Activated CD4-positive, alpha-beta T cell treated with anti-CD3 and anti-CD28 coated beads, Interleukin-2, Interleukin-4, amounts not matched to agents 100 ng/mL and 50 ng/mL, durations not matched to agents 16 hours and 8 hours (primary cell): ENCODE measurements at regions not wholly inside any gene's neighbourhood (a gene's known extent, or its start where the extent isn't known, plus 50 kb on each side); places are given as distances from the start of the nearest gene placed in this dataset.

Experiments
- DNase-seq: peaks from one replicate; pipeline ENCODE4 v3.0.0-alpha.2; 2020; ENCODE audit warnings: low spot score

DNA sequence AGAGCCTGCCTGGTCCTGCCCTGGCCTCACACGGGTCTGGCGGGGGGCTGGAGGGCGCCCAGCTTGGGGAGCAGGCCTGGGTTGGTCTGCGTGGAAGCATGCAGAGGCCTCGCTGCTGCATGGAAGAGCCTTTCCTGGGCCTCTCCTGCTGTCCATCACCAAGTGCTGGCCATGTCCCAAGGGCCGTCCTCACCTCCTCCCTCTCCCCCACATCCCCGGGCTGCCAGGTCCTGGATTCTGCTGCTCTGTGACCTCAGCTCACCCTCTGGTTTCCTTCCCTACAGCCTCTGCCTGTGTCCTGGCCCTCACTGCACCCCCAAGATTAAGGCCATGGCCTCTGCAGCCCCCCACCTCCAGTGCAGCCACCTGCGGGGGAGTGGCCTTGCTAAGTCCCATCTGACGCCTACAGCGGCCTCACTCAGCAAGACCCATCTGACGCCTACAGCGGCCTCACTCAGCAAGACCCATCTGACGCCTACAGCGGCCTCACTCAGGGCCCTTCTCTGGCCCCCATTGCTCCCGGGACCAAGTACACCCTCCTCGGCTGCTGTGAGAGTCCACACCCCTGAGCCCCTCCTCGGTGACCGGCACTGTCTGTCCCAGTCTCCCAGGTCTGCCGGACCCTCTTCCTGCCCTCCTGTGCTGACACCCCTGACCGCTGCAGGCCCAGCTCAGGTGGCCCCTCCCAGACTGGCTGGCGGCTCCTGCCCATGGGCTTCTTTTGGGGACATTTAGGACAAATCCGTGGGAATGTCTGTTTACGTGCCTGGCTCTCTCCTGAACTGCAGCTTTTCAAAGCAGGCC lies 119.5 kb upstream of the B3GAT1 start:
- no peak for DNase-seq

DNA sequence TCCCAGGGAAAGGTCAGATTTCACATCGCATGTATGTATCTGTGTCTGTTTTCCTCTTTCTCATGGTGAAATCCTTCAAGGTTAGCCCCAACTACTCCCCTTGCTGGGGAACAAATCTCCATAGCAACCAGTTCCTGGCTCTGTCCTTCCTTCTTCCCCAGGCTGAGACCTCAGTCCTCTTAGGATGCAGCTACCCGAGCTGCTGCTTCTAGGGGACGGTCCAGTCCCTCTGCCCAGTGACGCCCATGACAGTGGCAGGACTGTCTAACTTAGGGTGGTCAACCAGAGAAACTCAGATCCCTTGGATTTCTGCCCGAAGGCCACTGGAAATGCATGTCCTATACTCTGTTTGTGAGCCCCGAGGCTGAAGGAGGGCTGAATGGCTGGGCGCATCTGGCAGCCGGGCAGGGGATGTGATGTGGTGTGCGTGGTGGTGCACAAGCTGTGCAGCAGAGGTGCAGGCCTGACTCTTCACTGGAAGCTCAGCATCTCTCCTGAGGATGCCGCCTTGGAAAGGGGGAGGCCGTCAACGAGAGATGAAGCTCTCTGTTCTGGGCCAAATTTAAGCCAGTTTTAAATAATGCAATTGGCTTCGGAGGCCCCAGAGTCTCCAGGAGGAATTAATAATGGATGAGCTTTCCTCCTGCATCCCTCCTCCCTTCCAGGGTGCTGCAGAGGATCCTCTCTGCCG lies 118.7 kb upstream of the B3GAT1 start:
- DNase-seq, result no peak

DNA sequence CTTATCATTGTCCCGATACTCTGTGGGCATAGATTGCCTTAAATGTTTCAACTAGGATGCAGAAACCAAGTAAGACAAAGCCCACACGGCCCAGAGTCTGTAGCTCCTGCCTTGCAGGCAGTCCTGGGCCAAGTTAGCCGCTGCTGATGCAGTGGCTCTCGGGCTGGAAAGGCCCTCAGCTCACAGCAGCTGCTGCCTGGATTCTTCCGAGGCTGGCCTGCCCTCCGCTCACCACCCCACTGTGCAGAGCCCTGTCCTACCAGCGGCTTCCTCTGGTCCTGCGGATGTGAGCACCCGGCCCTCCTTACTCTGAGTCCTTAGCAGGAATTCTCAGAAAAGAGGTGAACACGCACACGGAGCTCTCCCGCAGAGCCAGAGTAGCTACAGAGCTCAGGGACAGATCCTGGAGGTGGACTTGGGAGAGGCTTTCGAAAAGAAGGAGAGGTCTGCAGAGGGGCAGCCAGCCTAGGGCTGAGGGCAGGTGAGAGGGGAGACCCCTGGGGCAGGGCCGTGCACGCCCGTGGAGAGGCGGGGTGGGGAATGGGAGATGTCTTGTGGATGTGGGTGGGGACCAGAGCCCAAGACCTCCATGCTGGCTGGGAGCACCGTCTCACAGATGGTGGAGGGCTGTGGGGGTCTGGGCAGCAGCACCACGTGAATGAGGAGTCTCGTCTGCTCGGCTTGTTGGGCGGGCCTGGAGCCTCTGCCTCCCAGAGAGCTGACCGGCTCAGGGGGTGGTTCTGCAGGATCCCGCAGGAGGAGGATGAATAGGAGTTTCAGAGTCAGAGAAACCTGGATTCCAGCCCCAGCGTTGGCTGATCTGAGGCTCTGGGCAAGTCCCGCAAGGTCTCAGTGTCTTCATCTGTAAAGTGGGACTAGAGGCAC lies 117.4 kb upstream of the B3GAT1 start:
- no peak for DNase-seq

DNA sequence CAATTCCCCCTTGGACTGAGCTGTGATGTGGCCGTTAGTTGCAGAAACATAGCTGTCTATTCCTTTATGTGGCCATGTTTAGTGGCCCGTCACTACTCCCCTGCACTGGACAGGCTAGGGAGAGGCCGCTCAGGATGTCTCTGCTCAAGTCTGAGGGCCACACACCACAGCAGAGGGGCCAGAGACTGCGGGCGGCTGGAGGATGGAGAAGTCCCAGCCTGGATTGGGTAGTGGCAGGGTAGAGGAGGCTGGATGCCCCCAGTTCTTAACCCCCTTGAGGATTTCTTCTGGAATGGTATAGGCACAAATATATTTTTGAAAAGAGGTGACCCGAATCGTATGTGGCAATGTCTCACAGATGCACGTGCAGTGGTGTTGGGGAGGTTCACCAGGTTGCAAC lies 116.4 kb upstream of the B3GAT1 start:
- no peak for DNase-seq

DNA sequence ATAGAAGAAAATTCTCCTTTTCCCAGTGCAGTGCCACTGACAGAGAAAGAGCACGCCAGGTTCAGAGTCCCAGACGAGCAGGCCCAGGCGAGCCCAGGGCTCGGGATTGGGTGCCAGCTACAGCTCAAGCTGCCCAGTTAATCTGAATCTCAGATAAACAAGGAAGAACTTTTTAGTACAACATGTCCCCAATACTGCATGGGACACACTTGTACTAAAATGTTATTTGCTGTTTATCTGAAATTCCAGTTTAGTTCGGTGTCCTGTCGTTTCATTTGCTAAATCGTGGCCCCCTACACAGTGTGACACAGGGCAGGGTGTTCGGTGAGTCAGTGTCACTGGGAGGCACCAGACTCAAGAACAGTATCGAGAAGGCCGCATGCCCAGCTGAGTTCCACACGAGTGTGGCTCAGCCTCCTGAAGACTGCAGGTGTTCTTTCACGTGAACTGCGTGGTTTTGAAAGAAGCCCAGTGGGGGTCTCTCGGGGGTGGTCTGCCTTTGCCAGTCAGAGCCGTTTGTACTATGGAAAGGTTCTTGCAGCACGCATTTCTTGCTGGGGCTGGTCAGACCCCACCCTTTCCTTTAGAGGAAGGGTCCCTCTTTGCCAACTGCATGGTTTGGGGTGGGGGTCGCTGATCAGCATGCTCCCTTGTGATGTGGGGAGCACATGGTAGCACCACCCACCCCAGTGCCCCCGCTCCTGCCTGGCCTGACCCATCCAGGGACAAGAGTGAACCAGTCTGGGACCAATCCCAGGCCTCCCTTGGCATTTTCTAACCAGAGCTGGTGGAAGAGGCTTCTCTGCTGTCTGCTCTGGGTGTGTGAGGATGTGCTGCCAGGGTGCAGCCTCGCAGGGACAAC lies 115.6 kb upstream of the B3GAT1 start:
- DNase-seq, result no peak

DNA sequence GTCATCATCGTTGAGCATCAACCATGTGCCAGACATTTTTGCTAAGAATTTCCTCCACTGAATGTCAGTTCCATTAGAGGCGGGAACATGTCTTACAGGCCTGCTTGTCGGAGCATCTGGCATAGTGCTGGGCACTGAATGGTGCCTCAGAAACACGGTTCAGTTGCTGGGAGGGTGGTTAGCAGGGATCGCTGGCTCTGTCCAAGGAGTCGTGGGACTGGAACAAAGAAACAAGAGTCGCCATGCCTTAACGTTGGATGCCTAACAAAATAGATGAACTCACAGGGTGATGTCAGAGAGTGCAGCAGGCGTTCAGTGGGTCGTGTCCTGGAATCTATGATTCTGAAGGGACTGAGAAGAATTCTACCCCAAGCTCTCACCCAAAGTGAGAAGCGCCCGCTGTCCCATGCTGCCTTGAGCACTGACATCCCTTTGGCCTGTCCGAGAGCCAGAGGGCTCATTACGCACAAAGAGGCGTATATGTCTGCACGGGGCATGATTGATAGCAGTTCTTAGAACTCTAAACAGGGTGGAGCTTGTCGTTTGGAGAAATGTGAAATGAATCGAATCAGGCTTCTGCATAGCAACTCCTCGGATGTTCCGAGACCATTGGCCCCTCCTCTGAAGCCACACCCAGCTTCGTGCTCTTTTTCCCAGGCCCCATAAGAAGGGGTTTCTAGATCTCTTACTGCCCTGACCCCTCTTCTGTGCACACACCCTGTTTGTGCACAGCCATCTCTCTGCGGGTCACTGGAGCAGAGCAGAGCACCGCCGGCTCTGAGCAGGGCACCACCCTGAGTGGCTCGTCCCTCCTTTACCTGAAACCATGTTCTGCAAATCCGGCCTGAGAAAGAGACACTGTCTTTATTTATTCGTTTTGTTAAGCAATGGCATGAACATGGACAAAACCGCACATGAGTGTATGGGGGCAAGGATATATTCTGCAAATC lies 113.1 kb upstream of the B3GAT1 start:
- no peak for DNase-seq

DNA sequence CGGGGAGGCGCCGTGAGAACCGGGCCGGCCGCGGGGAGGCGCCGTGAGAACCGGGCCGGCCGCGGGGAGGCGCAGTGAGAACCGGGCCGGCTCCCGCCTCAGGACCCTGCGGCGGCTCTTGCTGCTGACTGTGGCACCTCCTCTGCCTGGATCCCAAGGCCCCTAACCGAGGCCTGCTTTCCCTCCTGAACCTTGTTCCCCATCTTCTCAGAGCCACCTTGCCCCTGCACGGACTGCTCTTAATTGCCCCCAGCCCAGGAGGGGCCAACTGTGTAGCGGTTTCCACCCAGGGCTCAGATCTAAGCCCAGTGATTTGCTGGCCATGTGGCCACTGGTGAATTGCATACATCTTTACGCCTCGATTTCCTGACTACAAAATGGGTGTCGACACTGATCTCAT lies 112.2 kb upstream of the B3GAT1 start:
- no peak for DNase-seq

DNA sequence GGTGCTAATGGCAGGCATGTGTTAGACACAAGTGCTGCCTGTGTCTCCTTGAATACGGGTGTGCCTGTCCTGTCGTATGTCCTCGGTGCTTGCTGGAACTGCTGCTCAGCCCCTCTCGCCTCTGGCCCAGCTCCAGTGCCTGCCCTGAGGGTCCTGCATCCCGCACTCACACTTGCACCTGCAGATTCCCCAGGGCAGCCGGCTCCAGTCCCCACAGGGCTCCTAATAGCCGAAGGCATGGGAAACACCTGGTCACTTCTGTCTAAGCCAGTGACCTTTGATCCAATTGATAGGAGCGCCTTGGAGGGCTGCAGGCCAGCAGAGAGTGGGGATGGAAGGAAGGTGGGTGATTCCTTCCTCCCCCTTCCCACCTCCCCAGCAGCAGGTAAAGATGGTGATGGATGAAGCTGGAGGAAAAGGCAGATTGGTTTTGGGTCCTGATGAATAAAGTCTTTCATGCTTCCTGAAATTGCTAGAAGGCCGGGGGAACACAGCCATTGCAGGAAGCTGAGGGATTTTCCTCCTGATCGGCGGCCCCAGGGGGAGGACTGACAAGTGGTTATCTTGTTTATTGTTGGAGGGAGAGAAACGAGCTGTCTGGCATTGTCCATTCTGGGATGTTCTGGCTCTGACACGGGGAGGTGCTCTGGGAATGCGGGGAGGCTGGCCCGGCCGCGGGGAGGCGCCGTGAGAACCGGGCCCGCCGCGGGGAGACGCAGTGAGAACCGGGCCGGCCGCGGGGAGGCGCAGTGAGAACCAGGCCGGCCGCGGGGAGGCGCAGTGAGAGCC lies 110.9 kb upstream of the B3GAT1 start:
- DNase-seq, result no peak

DNA sequence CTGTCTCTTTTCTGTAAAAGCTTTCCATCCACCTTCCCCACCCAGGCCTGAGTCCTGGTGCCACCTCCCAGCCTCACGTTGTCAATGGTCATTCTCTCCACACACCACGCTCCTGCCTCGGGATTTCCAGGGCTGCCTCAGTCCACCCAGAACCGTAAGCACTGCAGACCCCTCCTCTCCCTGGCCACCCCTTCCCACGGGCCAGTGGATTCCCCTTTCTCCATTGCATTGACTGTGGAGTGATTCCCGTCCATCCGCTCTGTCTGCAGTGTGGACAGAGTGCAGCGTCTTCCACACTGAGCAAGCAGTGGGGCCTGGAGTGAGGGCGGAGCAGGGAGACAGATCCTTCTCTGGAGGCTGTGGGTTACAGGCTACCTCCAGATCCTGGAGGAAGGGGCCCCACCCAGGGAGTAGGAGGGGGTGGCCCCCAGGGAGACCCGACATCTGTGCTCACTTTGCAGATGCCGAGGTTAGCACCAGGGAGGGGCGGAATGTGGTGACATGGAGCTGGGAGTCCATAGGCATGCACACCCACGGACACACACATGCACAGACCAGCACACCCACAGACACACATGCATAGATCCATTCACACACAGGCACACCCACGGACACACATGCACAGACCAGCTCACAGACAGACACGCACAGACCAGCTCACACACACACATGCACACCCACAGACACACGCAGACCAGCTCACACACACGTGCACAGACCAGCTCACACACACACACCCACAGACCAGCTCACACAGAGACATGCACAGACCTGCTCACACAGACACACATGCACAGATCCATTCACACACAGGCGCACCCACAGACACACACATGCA lies 109.6 kb upstream of the B3GAT1 start:
- DNase-seq, result no peak

DNA sequence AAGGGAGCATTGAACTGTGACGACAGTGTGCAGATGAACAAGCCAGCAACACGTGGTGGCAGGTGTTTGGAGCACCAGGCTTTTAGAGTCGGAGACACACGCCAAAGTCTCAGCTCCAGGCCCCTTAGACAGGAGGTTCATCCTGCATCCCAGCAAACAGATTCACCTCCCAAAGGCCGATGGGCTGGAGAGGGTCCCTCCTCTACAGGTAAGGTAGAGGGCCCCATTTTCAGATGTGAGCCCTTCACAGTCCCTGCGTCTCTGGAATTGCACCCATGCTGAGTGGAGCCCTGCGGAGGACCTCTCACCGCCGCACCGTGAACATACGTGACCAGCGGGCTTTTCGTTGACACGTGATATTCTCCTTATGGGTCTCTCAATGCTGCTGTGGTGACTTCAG lies 109.0 kb upstream of the B3GAT1 start:
- DNase-seq, result no peak

DNA sequence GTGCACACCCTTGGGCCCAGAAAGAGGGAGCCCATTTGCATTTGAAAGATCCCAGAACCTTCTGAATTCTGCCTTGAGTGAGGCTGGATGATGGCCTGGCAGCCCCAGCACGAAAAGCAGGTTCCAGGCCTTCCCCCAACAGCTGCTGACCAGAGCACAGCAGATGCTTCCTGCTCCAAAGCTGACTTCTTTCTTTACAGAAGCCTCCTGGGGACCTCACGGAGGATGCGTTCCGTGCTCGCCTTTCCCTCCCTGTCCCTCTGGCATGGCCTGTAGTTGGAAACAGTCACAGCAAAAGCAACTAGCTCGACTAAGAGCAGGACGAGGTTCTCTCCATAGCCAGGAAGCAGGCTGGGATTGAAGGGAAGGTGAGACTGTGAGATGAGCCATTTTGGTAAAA lies 107.7 kb upstream of the B3GAT1 start:
- no peak for DNase-seq

DNA sequence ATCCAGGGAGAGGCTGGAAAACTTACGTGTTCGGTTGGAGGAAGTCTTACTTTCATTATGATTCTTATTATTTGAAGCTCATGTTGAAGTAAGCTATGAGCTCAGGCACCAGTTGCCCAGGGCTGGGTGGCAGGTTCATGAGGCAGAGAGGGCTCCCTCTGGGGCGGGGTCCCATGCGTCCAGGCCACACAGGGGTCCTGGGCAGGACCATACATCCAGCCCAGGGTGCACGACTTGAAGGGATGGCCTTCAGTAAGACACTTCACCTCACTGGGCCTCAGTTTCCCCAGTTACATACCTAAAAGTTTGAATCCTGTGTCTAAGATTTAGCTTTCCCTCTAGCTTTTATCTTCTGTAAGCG lies 107.3 kb upstream of the B3GAT1 start:
- DNase-seq, result no peak

DNA sequence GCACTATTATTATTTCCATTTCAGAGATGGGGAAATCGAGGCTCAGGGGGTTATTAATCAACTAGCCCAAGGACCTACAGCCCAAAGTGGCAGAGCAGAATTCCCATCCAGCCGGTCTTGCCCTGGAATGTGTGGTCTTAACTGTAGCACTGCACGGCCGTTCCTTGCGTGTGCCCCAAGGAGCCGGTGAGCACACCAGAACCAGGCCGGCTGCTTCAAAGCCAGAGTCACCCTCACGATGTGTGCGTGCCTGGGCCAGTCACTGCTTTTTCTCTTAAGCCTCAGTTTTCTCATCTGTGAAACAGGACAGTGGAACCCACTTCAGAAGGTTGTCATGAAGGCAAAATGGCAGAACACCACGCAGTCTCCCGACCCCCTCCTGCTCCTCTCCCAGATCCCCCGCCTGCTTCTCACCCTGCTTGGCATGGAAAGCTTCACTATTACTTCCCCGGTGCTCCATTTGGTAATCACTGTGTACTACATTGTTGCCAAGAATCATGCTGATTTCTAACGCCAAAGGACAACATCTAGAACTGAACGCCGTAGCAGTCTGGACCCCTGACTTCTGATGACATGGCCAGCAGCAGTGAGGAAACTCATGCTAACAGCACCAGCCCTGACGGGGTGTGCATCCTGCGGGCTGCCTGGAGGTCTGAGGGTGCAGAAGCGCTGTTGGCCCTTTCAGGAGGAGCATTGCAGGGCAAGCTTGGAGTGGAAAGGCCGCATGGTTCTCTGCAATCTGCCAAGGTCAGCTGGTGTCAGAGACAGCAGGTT lies 106.8 kb upstream of the B3GAT1 start:
- no peak for DNase-seq

DNA sequence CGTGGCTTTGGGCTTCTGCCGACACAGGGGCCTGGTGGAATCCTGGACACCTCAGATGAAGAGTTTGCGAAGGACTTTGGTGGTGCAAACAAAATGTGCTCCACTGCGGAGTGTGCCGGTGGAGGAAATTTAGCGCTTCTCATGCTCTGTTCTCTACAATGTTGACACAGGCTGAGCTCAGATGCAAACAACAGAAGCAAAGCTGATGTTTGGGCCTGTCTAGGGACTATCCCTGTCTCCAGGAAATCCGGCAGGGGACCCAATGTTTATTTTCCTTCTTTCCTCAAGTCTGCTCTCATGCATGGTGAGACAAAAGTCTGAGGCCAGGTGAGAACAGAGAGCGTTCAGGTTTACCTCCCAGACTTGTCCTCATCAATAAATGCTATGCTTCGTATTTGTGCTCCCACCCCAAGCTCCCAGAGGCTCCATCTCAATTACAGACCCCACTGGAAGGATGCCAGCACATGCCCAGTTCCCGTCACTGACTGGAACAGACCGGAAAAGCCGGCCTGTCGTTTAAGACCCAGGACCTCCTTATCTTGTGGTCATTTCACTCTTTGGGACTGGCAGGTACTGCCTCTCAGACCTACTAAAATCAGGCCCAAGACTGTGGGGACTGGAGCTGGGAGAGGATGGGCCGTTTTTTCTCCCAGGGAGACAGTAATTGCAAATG lies 105.7 kb upstream of the B3GAT1 start:
- DNase-seq, result no peak

DNA sequence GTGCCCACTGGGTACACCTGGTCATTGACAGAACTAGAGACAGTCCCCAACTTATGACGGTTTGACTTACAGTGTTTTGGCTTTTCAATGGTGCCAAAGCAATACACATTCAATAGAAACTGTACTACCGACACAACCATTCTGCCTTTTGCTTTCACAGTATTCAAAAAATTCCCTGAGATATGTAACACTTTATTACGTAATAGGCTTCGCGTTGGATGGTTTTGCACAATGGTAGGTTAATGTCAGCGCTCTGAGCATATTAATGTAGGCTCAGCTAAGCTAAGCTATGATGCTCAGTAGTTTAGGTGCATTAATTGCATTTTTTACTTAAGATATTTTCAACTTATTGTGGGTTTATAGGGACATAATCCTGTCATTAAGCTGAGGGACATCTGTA lies 105.1 kb upstream of the B3GAT1 start:
- DNase-seq, result no peak

DNA sequence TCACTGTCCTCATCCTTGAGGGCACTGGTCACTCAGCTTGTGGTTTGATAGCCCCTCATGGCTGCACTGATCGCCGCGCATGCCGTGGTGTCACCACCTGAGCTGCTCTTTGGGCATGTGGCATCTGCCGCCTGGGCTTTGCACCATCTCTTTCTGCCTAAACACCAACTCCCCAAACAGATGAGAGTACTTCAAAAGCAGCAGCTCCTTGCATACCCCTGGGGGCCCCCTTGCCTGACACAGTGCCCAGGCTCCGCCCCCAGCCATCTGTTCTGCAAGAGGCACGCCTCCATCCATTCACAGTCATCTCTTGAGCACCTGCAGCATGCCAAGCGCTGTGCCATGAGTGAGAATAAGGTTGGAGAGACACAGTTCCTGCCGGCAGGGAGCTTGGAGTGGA lies 104.5 kb upstream of the B3GAT1 start:
- DNase-seq, result no peak

DNA sequence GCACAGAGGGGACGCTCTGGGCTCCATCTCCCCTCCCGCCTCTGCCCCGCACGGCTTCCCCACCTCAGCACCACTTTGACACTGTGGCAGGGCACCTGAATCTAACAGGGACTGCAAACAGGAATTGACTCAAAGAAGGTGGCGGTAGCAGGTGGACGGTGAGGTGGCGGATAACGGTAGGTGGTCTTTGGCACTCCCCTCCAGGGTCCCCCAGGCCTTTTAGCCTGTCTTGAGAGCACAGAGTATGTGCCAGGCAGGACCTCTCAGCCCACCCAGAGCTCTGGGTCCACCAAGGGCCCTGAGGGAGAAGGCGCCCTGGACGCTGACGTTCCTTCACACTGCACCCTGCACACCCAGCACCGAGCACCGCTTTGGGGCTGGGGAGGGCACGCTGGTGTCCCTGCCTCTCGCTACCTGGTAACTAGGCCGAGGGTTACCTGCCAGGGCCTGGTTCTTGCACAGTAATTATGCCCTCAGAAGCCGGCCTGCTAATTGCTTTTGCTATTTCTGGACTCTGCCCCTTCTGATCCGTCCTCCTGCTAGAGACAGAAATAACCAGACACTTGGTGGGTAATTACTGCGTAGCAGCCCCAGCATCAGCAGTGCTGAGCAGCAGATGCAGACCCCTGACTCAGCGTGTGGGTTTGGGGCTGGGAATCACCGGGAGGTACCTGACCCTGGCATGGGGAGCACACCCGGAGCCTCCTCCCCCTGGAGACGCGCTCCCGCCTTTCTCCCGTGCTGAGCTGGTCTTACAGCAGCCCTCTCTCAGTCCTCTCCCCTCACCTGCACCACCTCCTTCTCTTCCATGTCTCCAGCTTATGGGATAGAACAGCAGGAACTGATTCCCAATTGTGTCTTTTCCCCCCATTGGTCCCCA lies 103.3 kb upstream of the B3GAT1 start:
- DNase-seq, result no peak
